ENCODE measurements at regions not wholly inside any gene's neighbourhood (a gene's known extent, or its start where the extent isn't known, plus 50 kb on each side); places are given as distances from the start of the nearest gene placed in this dataset.

DNA sequence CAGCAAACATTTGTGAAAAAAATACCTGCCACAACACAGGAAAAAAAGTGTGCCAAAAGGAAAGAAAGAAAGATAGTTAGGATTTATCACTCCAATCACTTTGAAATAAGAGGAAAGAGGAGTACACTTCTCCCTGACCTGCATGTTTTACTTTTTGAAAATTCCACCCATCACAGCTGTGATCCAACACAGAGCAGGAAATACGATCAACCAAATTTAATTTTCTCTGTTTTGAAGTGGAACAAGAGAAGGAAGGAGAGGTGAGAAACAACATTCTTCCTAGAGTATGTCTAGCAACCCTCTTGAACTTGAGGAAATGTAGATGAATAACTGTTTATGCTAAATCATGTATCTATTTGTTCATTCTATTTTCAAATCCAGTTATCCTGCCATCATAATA is 284.7 kb upstream of the SYT1 start:
- intact Hi-C loops (cut with DNase I), result no loop called here
- WGBS, 2 donors, result 63 to 72% methylated on average over 1 of the region's 1 CpG

DNA sequence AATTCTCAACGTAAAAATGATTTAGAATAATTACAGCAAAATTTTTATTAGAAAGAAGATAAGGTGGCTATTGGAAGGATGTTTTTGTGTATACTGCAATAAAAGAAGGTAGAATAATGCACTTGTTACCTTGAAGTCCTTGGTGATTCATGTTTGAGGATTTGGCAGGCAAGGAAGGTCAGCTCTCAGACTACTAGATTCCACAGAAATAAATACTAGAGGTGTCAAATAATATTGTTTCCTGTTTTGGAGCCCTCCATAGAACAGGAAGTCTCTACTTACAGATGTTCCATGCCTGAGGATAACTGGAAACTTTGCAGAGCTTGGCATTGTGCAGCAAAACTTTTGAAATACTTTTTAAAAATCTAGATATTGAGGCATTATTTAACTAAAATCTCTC is 284.3 kb upstream of the SYT1 start:
- no peaks in the 10 kb centered on the region for H3K4me1 ChIP-seq
- DNase-seq, result no peak
- no peak overlapping the region for H3K4me3 ChIP-seq (replicated peaks in 1 of 3)
- H3K36me3 ChIP-seq, result no peaks in the 10 kb centered on the region
- 75 to 82% methylated on average over 1 of the region's 1 CpG for WGBS, 2 donors
- TF ChIP-seq, protein P1, sequence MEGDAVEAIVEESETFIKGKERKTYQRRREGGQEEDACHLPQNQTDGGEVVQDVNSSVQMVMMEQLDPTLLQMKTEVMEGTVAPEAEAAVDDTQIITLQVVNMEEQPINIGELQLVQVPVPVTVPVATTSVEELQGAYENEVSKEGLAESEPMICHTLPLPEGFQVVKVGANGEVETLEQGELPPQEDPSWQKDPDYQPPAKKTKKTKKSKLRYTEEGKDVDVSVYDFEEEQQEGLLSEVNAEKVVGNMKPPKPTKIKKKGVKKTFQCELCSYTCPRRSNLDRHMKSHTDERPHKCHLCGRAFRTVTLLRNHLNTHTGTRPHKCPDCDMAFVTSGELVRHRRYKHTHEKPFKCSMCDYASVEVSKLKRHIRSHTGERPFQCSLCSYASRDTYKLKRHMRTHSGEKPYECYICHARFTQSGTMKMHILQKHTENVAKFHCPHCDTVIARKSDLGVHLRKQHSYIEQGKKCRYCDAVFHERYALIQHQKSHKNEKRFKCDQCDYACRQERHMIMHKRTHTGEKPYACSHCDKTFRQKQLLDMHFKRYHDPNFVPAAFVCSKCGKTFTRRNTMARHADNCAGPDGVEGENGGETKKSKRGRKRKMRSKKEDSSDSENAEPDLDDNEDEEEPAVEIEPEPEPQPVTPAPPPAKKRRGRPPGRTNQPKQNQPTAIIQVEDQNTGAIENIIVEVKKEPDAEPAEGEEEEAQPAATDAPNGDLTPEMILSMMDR (IDR thresholded peaks at IDR 0.05), result no peak
- TF ChIP-seq POLR2A (IDR thresholded peaks at IDR 0.05), result no peak
- H3K27ac ChIP-seq, result no peak overlapping the region
- no peaks in the 10 kb centered on the region for H3K9me3 ChIP-seq
- H3K27me3 ChIP-seq, result no peaks in the 10 kb centered on the region
- intact Hi-C loops (cut with DNase I), result no loop called here

More for the DNA sequence above, 284.7 kb upstream of the SYT1 start:
- no peak for TF ChIP-seq POLR2A (IDR thresholded peaks at IDR 0.05)
- TF ChIP-seq, protein P1 (IDR thresholded peaks at IDR 0.05), result no peak
- H3K9me3 ChIP-seq, result no peaks in the 10 kb centered on the region
- no peak overlapping the region for H3K27ac ChIP-seq
- no peak overlapping the region for H3K4me3 ChIP-seq (replicated peaks in 1 of 3)
- H3K36me3 ChIP-seq, result no peaks in the 10 kb centered on the region
- H3K27me3 ChIP-seq, result no peaks in the 10 kb centered on the region
- DNase-seq, result no peak
- no peaks in the 10 kb centered on the region for H3K4me1 ChIP-seq

DNA sequence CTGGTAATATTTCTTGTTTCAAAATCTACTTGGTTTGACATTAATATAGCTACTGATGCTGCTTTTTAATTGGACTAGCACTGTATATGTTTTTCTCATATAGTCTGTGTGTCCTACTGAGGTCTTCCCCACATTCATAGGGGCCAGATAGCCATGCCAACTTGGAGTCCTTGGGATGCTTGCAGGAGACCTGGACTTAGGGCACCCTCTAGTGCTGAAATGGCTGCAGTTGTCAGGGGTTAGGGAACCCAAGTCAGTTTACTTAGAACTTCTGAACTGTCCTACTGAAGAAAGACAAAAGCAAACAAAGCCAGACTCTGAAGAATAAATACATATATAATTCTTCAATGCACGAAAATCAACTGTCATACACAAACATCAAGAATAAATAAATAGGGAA is 279.9 kb upstream of the SYT1 start:
- Histone ChIP-seq H3K27ac (no peak overlapping the region), H3K9me3 (no peaks in the 10 kb centered on the region), H3K4me1 (no peaks in the 10 kb centered on the region), H3K4me3 (replicated peaks in 1 of 3) (no peak overlapping the region), H3K27me3 (no peaks in the 10 kb centered on the region), H3K36me3 (no peaks in the 10 kb centered on the region)
- no peak for TF ChIP-seq POLR2A (IDR thresholded peaks at IDR 0.05)
- TF ChIP-seq, protein P1 (IDR thresholded peaks at IDR 0.05), result peak in 1 of 6 experiments; percentile 13
- 49 to 56% methylated on average over 1 of the region's 1 CpG for WGBS, 2 donors
- DNase-seq, result no peak
- intact Hi-C loops (cut with DNase I), result no loop called here

- no peak overlapping the region for H3K27ac ChIP-seq
- H3K27me3 ChIP-seq, result no peaks in the 10 kb centered on the region
- intact Hi-C loops (cut with DNase I), result no loop called here
- TF ChIP-seq, protein P1 (IDR thresholded peaks at IDR 0.05), result no peak
- no peak for TF ChIP-seq POLR2A (IDR thresholded peaks at IDR 0.05)
- WGBS, 2 donors, result 96 to 97% methylated on average over 2 of the region's 2 CpGs
- no peaks in the 10 kb centered on the region for H3K36me3 ChIP-seq
- DNase-seq, result no peak
- H3K4me1 ChIP-seq, result no peaks in the 10 kb centered on the region
- H3K4me3 ChIP-seq (replicated peaks in 1 of 3), result no peak overlapping the region
- H3K9me3 ChIP-seq, result no peaks in the 10 kb centered on the region
Measured at GRCh38 chr12:78585132-78585531, 279.4 kb upstream of the SYT1 start.

- TF ChIP-seq, protein P1 (IDR thresholded peaks at IDR 0.05), result no peak
- no peak for TF ChIP-seq POLR2A (IDR thresholded peaks at IDR 0.05)
- no peaks in the 10 kb centered on the region for H3K27me3 ChIP-seq
- 60 to 100% methylated on average over 1 of the region's 1 CpG for WGBS, 2 donors
- H3K4me3 ChIP-seq (replicated peaks in 1 of 3), result no peak overlapping the region
- H3K27ac ChIP-seq, result no peak overlapping the region
- intact Hi-C loops (cut with DNase I), result no loop called here
- DNase-seq, result no peak
- no peaks in the 10 kb centered on the region for H3K4me1 ChIP-seq
- H3K9me3 ChIP-seq, result no peaks in the 10 kb centered on the region
- H3K36me3 ChIP-seq, result no peaks in the 10 kb centered on the region
Measured at GRCh38 chr12:78586790-78587189, 277.8 kb upstream of the SYT1 start.

Measured in thyroid gland (tissue), 4 donors.